ENCODE measurements at regions not wholly inside any gene's neighbourhood (a gene's known extent, or its start where the extent isn't known, plus 50 kb on each side); places are given as distances from the start of the nearest gene placed in this dataset.

GRCh38 chr3:188036375-188037194 lies 117.4 kb upstream of the LPP start:
- Mint-ChIP-seq H3K36me3 (no peaks in the 10 kb centered on the region), H3K4me3 (no peak overlapping the region), H3K27me3 (ENCODE audit: low read depth in 3 of 3) (peaks cover 2 to 3% (median 2%) of the 10 kb centered on the region in 3 donors), H3K9me3 (peaks cover 0 to 6% (median 0%) of the 10 kb centered on the region in 7 donors), H3K27ac (peak overlapping the region in 1 of 7 donors; percentile 20), H3K4me1 (peaks cover 5% of the 10 kb centered on the region)
- DNase-seq, result peak in 2 of 3 donors; percentile 16 to 20
- Histone ChIP-seq H3K27me3 (ENCODE audit: control insufficient read depth in 2 of 2, insufficient read depth in 2 of 2, low read length in 2 of 2) (no peaks in the 10 kb centered on the region), H3K4me1 (ENCODE audit: control insufficient read depth in 1 of 2, insufficient read depth in 2 of 2, low read length in 2 of 2) (peaks cover 0 to 3% of the 10 kb centered on the region in 2 donors), H3K4me3 (replicated peaks in 1 of 3; ENCODE audit: low read depth in 2 of 3, low read length in 3 of 3) (no peak overlapping the region), H3K79me2 (ENCODE audit: insufficient read depth, low read length) (no peaks in the 10 kb centered on the region), H3K4me2 (replicated peaks; ENCODE audit: extremely low read depth, low read length, poor library complexity, severe bottlenecking) (no peak overlapping the region), H3K36me3 (replicated peaks in 1 of 2; ENCODE audit: control insufficient read depth in 1 of 2, insufficient read depth in 2 of 2, low read length in 2 of 2) (no peaks in the 10 kb centered on the region), H2AFZ (ENCODE audit: insufficient read depth, low read depth, low read length, poor library complexity, severe bottlenecking) (no peak overlapping the region), H3K27ac (ENCODE audit: low read depth in 1 of 2, low read length in 2 of 2) (no peak overlapping the region), H3K9me3 (replicated peaks in 1 of 2; ENCODE audit: control insufficient read depth in 1 of 2, insufficient read depth in 1 of 2, low read length in 2 of 2) (no peaks in the 10 kb centered on the region), H3K9ac (ENCODE audit: insufficient read depth, low read length, poor library complexity, severe bottlenecking) (no peak overlapping the region), H4K20me1 (ENCODE audit: insufficient read depth, low read length) (no peaks in the 10 kb centered on the region)
- no peak for TF ChIP-seq CTCF (IDR thresholded peaks at IDR 0.05)
- WGBS (ENCODE audit: insufficient coverage), result no CpG with 5 or more reads among the region's 3 CpGs
- intact Hi-C loops (cut with micrococcal nuclease), result no loop called here

GRCh38 chr3:188037195-188037718 lies 116.7 kb upstream of the LPP start:
- Mint-ChIP-seq H3K27me3 (ENCODE audit: low read depth in 3 of 3) (peaks cover 0 to 4% (median 4%) of the 10 kb centered on the region in 3 donors), H3K9me3 (peaks cover 0 to 6% (median 0%) of the 10 kb centered on the region in 7 donors), H3K36me3 (no peaks in the 10 kb centered on the region), H3K27ac (no peak overlapping the region), H3K4me3 (no peak overlapping the region), H3K4me1 (peaks cover 5% of the 10 kb centered on the region)
- H3K4me3 ChIP-seq (replicated peaks in 1 of 3; ENCODE audit: low read depth in 2 of 3, low read length in 3 of 3), result no peak overlapping the region
- H3K4me2 ChIP-seq (replicated peaks; ENCODE audit: extremely low read depth, low read length, poor library complexity, severe bottlenecking), result no peak overlapping the region
- no peaks in the 10 kb centered on the region for H3K79me2 ChIP-seq (ENCODE audit: insufficient read depth, low read length)
- no peaks in the 10 kb centered on the region for H3K9me3 ChIP-seq (replicated peaks in 1 of 2; ENCODE audit: control insufficient read depth in 1 of 2, insufficient read depth in 1 of 2, low read length in 2 of 2)
- no peak for DNase-seq
- H4K20me1 ChIP-seq (ENCODE audit: insufficient read depth, low read length), result no peaks in the 10 kb centered on the region
- no peak overlapping the region for H2AFZ ChIP-seq (ENCODE audit: insufficient read depth, low read depth, low read length, poor library complexity, severe bottlenecking)
- no peaks in the 10 kb centered on the region for H3K36me3 ChIP-seq (replicated peaks in 1 of 2; ENCODE audit: control insufficient read depth in 1 of 2, insufficient read depth in 2 of 2, low read length in 2 of 2)
- H3K9ac ChIP-seq (ENCODE audit: insufficient read depth, low read length, poor library complexity, severe bottlenecking), result no peak overlapping the region
- TF ChIP-seq CTCF (IDR thresholded peaks at IDR 0.05), result no peak
- H3K4me1 ChIP-seq (ENCODE audit: control insufficient read depth in 1 of 2, insufficient read depth in 2 of 2, low read length in 2 of 2), result peaks cover 0 to 3% of the 10 kb centered on the region in 2 donors
- WGBS (ENCODE audit: insufficient coverage), result no CpG with 5 or more reads among the region's 5 CpGs
- H3K27me3 ChIP-seq (ENCODE audit: control insufficient read depth in 2 of 2, insufficient read depth in 2 of 2, low read length in 2 of 2), result no peaks in the 10 kb centered on the region
- H3K27ac ChIP-seq (ENCODE audit: low read depth in 1 of 2, low read length in 2 of 2), result no peak overlapping the region
- intact Hi-C loops (cut with micrococcal nuclease), result no loop called here

Measured in CD14-positive monocyte (primary cell).